Heart left ventricle (tissue), 13 donors: ENCODE measurements at regions not wholly inside any gene's neighbourhood (a gene's known extent, or its start where the extent isn't known, plus 50 kb on each side); places are given as distances from the start of the nearest gene placed in this dataset.

ENCODE experiments used
- POLR2A ChIP-seq, 2 donors: fragments of 450-650 bp; IDR thresholded peaks; one replicate each; pipeline ENCODE4 v1.6.1; 2017; ENCODE audit warnings: antibody characterized with exemption in 2 of 2, mild to moderate bottlenecking in 2 of 2, moderate library complexity in 2 of 2
- TF ChIP-seq, protein P1 (sequence below), 12 donors: fragments of 200-600 bp; sonication (generic) in 4 of 12; IDR thresholded peaks; one replicate each; pipeline versions ENCODE4 v1.5.0 to v1.8.0; 2018 to 2022; ENCODE audit warnings: antibody characterized with exemption in 12 of 12, mild to moderate bottlenecking in 5 of 12
- donor health status: ischemic (EF 13 %, LVEDD 7.1; RV severe dilation, severe dysfunction).
- donor health status: DM: no; HTN: yes; CAD: no.
- donor health status: DM: no; HTN: no; CAD: no.
- donor health status: ischemic (EF 25% LVEDD 6.9; RV normal size, moderate dysfunction).
- donor health status: ischemic (EF 25% LVEDD 5.7; RV mildly dilated, moderate dysfunction).
- donor health status: ischemic (EF 35%, LVEDD 5.7; RV mildly dilated, moderate dysfunction).
- donor health status: nonischemic (EF 11% LVEDD 7.7; RV severe dilation, severe dysfunction).
- donor health status: DM: yes; HTN: yes; CAD: no.
- donor health status: PGD.
- donor health status: ischemic (EF 29% LVEDD 5.4; RV normal size, mild dysfunction).
- donor health status: nonischemic (EF 23%, LVEDD 6.1; RV moderate dilation, normal function).

DNA sequence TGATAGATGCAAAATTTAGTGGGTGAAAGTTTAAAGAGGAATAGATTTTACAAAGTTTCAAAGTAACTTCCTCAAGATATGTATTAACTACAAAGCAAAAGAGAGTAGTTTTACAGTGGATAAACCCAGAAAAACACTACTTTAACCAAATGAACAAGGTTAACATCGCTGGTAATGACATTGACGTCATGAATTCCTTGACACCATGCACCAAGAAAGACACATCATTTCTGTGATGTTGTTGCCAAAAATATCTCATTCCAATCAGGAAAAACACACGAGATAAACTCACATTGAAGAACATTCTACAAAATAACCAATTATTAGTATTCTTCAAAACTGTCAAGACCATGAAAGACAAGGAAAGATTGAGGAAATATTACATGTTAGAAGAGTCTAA lies 605.6 kb upstream of the SETBP1 start:
- TF ChIP-seq, protein P1, sequence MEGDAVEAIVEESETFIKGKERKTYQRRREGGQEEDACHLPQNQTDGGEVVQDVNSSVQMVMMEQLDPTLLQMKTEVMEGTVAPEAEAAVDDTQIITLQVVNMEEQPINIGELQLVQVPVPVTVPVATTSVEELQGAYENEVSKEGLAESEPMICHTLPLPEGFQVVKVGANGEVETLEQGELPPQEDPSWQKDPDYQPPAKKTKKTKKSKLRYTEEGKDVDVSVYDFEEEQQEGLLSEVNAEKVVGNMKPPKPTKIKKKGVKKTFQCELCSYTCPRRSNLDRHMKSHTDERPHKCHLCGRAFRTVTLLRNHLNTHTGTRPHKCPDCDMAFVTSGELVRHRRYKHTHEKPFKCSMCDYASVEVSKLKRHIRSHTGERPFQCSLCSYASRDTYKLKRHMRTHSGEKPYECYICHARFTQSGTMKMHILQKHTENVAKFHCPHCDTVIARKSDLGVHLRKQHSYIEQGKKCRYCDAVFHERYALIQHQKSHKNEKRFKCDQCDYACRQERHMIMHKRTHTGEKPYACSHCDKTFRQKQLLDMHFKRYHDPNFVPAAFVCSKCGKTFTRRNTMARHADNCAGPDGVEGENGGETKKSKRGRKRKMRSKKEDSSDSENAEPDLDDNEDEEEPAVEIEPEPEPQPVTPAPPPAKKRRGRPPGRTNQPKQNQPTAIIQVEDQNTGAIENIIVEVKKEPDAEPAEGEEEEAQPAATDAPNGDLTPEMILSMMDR (IDR thresholded peaks at IDR 0.05): no peak
- TF ChIP-seq POLR2A (IDR thresholded peaks at IDR 0.05): no peak
